Hepatic stellate cell (primary cell): ENCODE measurements at regions not wholly inside any gene's neighbourhood (a gene's known extent, or its start where the extent isn't known, plus 50 kb on each side); places are given as distances from the start of the nearest gene placed in this dataset.

Experiments used
- DNase-seq: peaks from one replicate; pipeline ENCODE4 v3.0.0; 2011; ENCODE audit warnings: low spot score

DNA sequence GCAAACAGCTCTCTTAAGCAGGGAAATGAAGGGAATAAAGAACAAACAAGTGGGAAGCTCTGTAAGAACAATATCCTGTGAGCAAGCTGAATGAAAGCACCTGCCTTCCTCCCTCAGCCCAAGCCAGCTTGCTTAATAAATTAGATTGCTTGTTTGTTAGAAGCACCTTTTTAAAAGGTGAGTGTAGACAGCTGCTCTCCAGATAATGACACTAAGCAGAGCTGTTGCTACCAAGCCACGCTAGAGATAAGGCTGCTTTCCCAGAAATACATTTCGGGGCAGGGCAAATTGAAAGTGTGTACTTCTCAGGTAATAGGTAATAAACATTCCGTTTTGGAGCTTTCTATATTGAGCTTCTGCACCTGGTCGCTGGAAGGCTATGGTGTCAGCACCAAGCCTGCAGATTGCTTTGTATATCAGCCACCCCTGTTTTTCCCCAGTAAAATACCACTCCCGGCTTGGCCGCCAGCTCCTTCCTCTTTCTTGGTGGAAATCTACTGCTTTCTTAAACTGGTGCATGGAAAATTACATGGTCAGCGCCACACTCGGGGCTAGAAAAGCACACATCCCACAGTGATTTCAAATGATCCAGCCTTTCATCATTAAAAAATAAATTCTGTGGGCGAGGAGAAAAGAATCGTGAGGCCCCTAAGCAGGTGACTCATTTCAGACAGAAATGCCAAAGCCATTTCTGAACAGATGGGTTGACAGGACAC, 151.3 kb downstream of the ETS2 start:
- no peak for DNase-seq

DNA sequence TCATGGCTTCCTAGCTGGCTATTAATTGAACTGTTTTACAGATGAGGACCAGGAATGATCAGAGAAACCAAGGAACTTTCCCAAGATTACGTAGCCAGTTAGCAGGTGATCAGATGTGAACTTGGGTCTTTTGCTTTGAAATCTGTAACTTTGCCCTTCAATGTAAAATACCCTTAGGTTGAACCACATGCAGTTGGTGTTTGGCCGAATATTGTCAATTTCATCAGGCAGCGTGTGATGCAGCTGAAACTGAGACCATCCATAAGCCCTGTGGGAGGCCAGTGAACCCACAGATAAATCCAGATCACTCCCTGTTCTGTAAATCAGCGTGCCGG, 150.8 kb downstream of the ETS2 start:
- DNase-seq, result no peak

DNA sequence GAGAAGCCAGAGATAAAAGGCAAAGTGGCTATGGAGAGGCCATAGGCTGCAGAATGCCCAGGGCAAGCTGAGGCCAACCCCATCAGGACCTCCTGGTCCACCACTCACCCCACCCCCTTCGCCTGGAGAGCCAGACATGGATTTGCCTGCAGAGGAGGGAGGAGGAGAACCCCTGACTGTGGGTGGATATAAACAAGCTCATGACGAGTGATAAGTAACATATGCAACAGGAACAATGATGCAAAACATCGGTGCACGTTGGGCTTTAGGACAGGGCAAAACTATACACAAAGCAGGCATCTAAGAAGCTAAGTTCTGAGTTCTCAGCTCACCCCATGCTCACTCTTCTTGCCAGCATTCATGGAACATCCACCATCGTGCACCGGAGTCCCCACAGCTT, 150.3 kb downstream of the ETS2 start:
- no peak for DNase-seq

DNA sequence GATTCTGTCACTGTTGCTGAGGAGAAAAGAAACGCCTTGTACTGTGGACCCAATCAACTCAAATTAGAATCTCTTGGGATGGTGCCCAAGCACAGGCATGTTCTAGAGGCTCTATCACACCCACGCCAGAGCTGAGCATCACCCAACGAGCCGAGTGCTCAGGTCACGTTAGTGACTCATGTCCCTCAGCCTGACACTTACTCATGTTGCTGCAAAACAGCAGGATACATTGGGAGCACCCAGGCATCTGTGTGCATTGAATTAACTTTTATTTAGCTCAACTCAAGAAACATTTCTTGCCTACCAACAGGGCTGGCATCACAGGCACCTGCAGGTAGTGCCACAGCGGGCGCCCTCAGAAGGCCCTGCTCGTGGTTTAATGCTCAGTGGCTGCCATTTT, 149.8 kb downstream of the ETS2 start:
- DNase-seq, result peak; percentile 57

DNA sequence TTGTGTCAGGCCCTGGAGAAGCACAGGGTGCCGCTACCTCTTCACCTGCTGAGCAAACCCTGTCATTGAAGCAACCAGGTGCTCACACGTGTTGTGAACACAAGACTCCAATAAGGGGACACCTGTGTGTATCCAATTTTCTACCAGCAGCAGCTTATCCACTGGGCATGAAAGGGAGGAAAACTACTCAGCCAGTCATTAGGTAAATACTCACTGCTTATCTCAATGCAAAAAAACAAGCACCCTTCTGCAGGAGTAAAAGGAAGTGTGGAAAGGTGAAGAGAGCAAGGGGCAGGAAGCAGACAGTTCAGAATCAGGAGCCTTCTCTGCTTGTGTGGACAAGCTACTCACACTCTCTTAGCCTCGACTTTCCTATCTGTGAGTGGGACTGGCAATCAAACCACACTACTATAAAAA, 148.9 kb downstream of the ETS2 start:
- no peak for DNase-seq

DNA sequence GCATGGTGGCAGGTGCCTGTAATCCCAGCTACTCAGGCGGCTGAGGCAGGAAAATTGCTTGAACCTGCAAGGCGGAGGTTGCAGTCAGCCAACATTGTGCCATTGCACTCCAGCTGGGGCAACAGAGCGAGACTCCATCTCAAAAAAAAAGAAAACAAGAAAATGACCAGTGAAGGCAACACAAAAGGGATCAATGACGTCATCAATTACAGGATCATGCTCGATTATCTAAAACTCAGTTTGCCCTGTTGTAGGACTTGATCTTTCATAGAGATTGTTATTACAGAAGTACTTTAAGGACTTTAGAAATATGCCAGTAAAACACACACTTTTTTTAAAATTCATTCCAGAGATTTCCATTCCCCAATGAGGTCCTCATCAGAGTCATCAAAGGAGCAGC, 147.8 kb downstream of the ETS2 start:
- no peak for DNase-seq

DNA sequence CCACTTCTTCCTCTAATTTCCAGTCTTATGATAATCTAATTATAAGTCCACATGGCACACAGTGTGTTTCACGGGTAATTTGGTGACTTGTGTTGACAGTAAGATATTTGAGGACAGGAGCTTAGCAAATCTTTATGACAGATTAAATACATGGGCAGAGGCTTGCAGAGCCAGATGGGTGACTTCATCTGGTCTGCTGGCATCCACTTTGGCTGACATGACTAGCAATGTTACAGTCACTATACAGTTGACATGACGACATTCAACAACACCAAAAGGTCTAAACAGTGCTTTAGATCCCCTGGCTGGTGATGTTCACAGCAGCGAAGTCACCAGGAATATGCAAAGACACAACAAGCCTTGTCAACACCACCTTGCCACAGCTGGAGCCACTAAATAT, 147.2 kb downstream of the ETS2 start:
- no peak for DNase-seq

DNA sequence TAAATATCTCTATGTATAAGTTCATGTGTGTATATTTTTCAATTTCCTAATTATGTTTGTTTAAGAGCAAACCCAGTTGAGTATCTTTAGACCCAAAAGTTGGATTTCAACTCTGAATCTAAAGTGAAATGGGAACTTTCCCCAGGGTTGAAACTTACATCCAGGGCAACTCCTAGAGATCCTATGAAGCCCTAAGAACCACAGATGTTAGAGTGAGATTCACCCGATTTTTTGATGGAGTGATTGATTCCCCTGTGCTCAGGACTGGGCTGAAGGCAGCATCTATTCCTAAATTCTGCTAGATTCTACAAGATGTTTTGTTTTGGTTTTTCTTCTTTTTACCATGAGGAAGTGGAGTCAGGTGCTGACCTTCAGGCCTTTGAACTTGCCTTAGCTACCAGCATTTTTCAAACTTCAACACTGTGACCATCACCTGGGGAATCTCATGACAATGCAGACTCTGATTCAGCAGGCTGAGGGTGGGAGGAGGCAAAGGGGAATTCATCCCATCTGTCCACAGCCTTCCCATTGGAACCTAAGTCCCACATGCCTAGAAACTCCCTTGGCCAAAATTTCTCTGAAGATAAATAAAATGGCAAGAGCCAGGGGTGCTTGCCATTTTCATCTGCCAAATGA, 145.5 kb downstream of the ETS2 start:
- no peak for DNase-seq

DNA sequence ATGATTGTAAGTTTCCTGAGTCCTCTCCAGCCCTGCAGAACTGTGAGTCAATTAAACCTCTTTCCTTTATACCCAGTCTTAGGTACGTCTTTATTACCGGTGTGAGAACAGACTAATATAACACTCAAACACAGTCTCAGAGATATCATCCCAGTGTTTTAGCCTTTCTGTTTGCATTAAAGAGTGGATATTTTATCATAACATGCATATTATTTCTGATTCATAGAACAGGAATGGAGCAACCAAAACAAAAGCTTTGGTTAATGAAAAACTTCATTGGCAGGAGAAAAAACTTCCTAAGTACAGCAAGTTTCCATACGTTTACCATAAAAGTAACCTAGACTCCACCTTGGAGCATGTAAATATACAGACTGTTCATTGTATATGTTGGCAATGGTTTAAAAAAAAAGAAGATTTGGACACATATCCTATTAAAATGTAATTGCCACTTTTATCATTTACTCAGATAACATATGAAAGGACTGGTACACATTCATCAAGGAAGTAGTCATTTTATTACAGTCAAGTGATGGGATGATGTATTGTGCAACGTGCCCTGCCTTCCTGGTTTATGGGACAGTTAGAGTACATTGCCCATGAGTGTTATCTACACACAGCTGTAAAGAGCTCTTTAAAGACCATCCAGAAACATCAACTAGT, 144.8 kb downstream of the ETS2 start:
- peak; percentile 22 for DNase-seq

DNA sequence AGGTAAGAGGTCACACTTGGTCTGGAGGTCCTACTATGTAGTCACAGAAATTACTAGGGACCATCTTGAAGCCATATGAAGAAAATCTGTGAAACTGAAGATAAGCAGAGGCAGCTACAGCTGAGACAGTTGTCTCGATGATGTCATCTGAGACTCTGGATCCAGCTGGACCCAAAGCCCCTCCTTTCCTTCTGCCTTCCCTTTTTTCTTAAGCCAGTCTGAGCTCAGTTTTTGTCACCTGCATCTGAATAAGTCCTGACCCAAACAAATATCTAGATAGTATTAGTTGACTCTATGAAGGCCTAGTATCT, 143.3 kb downstream of the ETS2 start:
- DNase-seq, result no peak

DNA sequence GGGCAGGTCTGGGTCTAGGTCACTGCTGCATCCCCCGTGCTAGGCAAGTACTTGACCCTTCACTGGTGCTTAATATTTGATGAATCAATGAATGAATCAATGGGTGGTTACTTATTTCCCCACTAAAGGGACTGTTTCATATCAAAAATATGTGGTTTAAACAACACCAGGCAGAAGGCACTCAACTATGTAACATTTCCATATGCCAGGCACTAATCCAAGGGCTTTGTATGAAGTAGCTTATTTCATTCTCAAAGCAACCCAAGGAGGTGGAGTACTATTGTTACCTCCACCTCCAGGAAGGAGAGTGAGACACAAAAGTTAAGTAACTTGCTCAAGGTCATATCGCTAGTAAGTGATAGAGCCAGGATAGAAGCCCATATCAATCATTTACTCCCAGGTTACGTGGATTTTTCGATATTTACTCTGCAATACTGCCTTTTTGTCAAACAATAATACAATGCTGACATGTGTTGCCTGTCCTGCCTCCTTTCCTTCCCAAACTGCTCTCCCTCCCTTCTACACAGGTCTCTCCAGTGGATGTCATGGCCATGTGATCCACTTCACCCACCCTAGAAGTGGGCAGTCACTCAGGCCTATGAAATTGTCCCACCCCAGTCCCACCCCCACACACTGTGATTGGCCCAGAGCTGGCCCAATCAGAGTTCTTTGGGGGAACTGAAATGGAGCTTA, 142.8 kb downstream of the ETS2 start:
- DNase-seq, result no peak

DNA sequence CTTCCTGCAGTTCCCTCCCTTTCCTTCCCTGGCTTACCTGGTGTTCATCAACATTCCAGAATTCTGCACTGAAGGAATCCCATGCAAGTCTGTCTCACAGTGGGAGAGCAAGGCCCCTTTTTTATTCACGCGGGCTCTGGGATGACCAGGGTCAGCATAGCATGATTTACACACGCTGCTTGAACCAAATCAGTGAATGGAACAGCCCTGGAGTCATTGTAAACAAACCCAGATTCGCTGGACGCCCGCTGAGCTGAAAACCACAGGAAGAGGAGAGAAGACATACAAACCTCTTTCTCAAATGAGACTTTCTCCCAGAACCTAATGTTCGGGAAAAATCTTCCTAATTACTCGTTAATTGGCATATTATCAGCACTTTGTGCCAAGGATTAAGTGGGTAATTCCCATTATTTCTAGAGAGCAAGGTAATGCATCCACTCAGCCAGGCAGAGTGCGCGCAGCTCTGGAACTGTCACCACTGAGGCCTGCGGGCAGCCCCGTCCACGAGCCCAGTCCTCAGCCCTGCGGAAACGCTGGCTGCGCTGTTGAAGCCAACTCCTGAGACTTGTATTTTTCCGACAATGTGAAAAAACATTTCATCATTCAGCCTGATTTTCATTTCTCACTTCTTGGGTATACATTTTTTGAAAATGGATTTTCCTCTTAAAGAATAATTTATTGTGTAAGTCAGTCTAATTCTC, 140.0 kb downstream of the ETS2 start:
- no peak for DNase-seq

DNA sequence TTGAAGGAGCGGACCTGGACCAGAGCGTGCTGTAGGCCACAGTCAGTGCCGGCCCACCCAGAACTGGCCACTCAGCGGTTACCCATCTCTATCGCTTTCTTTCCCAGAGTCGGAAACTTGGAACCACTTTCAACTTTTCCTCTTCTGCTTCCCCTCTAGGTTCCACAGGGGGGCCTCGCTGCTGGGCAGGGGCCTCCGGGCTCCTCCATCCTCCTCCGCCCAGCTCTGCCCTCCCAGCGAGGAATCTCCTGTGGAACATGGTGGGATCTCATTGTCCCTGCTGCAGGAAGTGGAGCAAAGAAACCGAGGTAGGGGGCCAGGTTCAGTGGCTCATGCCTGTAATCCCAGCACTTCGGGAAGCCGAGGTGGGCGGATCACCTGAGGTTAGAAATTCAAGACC, 139.2 kb downstream of the ETS2 start:
- no peak for DNase-seq

DNA sequence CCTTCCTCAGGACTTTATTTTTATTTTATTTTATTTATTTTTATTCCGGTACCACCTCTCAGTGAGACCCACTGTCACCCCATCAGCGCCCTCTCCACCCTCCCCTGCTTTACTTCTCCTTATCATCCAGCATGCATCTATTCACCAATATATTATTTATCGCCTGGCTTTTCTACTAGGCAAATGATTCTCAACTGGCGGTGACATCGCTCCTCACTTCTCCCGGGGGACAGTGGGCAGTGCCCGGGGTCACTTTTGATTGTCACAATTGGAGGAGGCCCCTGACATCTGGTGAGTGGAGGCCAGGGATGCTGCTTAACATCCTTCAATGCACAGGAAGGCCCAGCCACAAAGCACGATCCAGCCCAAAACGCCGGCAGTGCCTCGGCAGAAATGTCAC, 138.7 kb downstream of the ETS2 start:
- DNase-seq, result no peak

DNA sequence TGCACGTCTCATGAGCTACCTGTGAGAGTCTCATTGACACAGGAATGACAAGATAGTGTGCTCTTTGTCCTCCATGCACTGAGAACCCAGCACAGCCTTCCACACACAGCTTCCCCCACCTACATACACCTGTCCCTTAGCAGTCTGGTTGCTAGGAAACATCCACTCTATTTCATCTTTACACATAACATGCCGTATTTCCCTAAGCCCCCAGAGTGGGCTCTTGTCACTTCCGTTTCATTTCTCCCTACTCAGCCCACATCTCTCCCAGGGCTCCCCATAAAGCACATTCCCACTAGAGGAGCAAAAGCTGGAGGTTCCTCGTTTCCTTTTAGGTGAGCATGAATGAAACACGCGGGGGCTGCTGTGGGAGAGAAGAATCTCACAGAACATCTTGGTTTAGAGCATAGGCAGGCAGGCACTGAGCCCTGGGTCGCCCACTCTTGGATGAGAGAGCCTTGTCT, 137.1 kb downstream of the ETS2 start:
- no peak for DNase-seq

DNA sequence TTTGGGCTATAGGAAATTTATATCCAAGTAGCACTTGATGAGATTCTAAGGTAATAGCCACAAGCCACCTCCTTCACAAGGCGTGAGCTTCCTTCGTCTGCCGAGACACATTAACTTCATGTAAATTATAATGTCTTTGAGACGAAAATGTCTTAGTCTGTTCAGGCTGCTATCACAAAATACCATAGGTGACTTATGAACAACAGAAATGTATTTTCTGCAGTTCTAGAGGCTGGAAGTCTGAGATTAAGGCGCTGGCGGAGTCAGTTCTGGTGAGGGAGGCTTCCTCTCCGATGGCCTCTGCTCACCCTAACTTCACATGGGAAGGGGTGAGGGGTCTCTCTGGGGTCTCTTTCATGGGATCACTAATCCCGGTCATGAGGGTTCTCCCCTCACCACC, 133.0 kb downstream of the ETS2 start:
- no peak for DNase-seq

DNA sequence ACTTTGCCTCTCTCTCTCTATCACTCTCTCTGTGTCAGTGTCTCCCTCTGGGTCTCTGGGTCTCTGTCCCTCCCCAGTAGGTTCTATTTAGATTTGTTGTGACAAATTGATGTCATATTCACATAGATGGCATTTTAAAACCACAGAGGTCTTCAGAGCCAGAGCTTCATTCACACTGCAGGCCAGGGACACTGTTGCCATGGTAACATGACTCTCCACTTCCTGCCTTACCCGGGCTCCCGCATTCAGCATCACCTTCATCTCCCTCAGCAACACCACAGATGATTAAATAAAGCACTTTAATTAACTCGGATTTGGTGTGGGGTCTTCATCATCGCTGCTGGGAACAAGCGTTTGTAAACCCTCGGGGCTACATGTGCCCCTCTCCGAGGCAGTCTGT, 132.6 kb downstream of the ETS2 start:
- DNase-seq, result peak; percentile 39

DNA sequence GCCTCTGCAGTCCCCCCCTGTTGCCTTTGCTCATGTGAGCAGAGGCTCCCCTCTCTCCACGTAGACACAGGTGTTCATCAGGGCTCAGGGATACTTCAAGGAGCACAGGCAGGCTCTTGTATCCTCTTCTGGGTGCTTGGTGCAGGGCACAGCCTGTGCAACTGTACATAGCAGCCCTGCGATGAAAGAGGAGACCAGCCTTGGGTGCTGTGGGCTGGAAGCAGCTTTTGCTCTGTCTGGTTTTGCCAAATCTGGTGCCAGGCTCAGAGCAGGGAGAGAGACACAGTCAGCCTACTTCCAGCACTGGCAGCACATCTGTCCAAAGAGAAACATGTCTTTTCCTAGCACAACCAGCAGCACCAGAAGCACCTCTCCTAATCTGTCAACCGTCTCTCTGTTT, 132.1 kb downstream of the ETS2 start:
- DNase-seq, result no peak

DNA sequence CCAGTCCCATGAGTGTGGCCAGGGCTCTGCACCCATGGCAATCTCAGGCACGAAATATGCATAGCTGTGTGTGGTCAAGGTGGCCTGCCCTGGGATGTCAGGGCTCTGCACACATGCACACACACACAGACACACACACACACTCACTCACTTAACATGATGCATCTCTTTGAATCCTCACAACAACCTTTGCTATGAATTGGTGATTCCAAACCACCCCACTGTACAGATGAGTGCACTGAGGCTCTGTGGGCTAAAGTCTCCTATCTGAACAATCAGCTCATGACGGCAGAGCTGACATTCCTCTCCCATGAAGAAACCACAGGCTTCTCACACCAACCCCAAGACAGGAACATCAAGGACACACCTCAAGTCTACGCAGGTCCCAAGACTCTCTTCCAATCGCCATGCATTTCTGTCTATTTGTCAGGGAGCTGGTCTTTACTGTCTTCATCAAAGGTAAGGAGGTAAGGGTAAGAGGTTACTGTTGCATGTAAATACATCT, 131.6 kb downstream of the ETS2 start:
- no peak for DNase-seq

DNA sequence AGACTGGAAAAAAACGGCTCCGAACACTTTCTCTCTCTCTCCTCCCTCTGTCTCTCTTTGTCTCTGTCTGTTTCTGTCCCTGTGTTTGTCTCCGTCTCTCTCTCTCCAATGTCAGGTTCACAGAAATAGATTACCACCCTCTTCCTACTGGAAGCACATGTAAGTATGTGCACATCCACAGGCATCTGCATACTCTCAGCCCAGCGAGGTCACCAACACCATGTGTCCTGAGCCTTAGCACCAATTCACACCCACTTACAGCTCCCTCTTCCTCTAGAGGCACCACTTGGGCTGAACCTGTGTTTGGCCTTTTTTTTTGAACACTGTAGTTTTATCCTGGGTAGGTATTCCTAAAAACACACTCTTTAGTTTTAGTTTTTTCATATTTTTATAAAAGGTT, 130.5 kb downstream of the ETS2 start:
- DNase-seq, result no peak

DNA sequence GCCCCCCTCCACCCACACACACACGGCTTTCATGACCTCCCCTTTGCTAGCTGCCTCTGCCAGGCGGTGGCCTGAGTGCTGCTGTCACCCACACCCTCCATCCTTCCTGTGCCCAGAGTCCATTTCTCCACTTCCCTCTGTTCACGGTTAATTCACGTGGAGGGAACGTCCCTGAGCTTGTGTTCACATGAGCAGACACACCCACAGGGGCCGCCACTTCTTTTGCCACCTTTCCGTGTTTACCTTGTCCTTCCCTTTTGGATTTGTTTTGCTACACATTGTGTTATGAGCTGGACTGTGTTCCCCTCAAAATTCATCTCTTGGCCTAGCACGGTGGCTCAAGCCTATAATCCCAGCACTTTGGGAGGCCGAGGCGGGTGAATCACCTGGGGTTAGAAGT, 128.0 kb downstream of the ETS2 start:
- DNase-seq, result no peak

DNA sequence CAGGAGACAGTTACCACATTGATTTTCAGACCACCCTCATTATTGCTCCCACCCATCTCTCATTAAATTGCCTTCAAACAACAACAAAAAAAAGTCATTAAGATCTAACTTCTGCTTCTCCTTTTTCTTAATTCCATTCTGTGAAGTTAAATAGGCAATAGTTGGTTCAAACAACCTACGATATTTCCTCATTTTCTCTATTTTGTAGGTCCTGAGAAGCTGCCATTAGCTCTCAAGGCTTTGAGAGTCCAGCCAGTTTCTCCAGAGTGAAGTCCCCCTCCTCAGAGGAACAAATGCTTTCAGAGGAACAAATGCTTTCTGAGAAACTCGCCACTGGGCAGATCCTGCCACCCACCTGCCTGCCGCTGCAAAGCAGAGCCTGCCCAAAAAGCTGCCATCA, 125.6 kb downstream of the ETS2 start:
- no peak for DNase-seq
